SW480 (cell line): ENCODE measurements at regions not wholly inside any gene's neighbourhood (a gene's known extent, or its start where the extent isn't known, plus 50 kb on each side); places are given as distances from the start of the nearest gene placed in this dataset.
"Not testable (repeated sequence)": the region's sequence is repeated elsewhere in the genome, so short reads cannot be mapped to it uniquely, and the experiment has no call there.

ENCODE experiments used
- DNase-seq: peaks from one replicate; pipeline ENCODE4 v3.0.0-alpha.2; 2016; ENCODE audit warnings: low spot score

DNA sequence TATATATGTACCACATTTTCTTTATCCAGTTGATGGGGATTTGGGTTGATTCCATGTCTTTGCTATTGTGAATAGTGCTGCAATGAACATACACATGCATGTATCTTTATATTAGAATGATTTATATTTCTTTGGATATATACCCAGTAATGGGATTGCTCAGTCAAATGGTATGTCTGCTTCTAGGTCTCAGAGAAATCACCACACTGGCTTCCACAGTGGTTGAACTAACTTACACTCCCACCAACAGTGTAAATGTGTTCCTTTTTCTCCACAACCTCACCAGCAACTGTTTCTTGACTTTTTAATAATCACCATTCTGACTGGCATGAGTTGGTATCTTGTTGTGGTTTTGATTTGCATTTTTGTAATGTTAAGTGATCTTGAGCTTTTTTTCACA, 452.2 kb upstream of the FLRT2 start:
- DNase-seq, result not testable (repeated sequence)

DNA sequence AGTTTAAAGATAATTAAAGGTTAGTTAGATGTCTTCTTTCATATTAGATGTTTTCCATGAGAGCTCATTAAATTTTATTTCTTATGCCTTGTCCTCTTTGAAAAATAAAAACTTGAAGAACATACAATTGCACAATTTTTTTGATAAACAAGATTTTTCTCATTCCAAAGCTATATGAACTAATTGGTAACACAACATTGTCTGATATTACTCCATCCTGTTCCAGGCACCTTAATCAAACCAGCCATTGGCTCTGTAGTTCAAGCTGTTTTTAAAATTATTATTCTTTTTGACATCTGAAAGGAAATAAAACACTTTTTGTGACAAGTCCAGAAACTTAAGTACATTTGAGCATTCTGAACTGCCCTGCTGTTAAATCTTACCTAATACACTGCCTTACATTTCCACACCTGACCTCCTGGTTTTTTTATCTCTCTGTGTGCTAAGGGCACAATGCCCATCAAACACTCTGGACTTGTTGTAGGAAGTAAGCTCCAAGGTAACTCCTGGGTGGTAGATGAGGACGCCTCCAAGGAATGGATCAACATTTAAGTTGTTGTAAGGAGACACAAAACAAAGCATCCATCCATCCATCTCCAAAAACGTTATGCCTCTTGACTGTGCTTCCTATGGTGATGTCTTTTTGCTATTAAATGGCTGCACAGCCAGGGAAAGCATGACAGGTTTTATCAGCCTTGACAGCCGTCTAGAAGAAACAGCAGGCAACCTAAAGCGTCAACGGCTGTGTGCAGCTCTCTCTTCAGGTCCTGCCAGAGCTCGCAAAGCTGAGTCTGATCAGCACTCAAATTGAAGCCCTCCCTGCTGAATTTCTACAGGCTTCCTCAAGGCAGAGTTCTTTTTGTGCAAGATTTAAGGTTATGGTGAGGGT, 449.9 kb upstream of the FLRT2 start:
- no peak for DNase-seq

GRCh38 chr14:85084344-85084743, 445.6 kb upstream of the FLRT2 start:
- DNase-seq, result no peak

GRCh38 chr14:85085981-85086380, 444.0 kb upstream of the FLRT2 start:
- no peak for DNase-seq

- DNase-seq, result no peak
Measured at GRCh38 chr14:85087201-85087600, 442.7 kb upstream of the FLRT2 start.

DNA sequence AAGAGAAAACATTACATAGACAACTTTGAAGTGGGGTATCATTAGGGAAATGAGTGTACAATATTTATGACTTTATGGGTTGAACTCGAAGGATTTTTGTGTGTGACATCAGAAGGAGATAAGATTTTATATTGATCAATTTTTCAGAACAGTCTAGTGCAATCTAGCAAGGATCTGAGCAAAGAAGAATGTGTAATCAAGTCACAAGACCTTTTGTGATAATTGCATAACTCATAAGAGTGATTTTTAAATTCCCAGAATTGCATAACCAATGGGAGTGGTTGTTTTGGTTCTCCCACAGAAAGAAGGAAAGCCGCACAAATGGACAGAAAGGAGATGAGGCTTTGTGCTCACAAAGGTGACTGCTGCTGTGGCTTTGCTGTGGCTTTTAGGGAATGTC, 441.8 kb upstream of the FLRT2 start:
- DNase-seq, result no peak

GRCh38 chr14:85090681-85091080, 439.3 kb upstream of the FLRT2 start:
- no peak for DNase-seq

DNA sequence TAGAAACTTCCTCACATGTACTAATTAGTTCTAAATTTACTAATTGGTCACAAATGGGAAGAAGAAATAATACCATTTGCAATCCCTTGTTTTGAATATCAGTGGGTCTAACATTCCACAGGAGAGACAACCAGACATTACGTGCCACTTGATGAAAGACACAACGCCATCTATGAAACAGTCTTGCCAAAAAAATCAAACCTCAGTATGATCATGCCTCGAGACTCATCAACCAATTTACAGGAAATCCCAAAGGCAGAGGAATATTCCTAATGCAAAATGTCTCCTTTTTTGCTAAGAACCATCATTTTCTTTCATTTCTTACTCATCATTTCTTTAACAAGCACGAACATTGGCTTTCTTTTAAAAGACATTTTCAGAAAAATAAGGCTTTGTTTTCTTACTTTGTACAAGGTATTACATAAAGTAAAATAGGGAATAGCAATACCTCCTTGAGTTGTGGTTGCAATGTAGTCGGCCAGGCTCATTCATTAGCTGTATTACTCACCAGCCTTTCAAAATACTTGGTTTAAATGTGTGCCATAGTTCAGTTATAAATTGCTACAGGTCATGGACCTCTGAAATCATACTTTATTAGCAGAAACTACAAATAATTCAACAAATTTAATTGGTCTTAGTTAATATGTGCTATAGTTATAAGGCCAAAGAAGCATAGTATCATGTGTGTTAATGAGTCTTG, 436.2 kb upstream of the FLRT2 start:
- no peak for DNase-seq

GRCh38 chr14:85102591-85102990, 427.4 kb upstream of the FLRT2 start:
- DNase-seq, result no peak

DNA sequence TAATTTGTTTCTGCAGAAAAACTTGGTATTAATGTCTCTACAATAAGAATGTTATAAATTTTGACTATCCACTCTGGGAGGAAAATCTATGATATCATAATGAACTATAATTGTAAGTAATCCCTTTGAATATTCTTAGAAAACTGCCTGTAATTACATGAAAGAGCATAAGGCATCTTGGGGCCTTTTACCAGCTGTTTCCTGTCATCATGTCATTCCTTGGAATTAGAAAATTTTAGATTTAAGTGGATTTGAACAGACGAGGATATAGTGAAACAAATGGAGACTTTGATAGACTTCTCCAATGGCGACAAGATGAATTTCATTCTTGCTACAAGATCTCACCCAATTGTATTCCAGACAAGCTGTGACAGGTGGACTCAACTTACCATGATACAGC, 423.4 kb upstream of the FLRT2 start:
- DNase-seq, result no peak

DNA sequence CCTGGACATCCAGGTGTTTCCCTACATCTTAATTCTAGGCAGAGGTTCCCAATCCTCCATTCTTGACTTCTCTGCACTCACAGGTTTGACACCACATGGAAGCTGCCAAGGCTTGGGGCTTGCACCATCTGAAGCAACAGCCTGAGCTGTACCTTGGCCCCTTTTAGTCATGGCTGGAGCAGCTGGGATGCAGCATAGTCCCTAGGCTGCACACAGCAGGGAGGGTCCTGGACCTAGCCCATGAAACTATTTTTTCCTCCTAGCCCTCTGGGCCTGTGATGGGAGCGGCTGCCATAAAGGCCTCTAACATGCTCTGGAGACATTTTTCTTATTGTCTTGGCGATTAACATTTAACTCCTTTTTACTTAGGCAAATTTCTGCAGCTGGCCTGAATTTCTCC, 417.2 kb upstream of the FLRT2 start:
- no peak for DNase-seq

- no peak for DNase-seq
Measured at GRCh38 chr14:85115921-85116320, 414.0 kb upstream of the FLRT2 start.

DNA sequence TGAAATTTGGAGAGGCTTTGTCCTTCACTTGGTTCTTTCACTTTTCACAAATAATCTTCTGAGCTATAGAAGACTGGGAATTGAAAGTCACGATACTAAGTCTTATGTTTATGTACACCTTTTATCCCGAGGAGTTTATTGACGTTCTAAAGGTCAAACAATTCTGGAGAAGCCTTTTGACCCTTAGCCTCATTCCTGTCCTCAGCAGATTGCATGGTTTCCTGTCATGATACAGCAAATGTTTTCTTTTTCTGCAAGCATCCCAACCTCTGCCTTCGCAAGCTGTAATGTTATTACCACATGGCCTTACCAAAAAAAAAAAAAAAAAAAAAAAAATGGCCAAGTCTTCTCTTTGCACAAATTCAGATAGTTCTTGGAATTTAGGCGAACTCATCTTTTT, 411.7 kb upstream of the FLRT2 start:
- DNase-seq, result no peak

DNA sequence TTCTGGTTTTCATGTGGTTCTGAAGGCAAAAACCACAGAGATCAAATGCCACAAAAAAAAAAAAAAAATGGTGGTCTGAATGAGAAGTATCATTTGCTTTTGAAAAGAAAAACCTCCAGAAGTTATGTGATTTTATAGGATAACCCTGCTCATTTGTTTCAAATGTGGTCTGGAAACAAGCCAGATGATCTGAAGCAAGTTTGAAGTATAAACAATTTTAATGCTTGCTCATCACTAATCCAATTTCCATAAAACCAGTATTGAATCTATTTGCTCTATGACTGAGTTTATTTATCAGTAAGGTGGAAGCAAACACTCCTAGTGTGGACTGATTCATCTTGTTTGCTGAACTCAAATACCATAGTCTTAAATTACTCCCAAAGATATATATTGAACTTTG, 407.3 kb upstream of the FLRT2 start:
- no peak for DNase-seq

- no peak for DNase-seq
Measured at GRCh38 chr14:85123755-85124154, 406.2 kb upstream of the FLRT2 start.

- DNase-seq, result no peak
Measured at GRCh38 chr14:85124631-85125290, 405.2 kb upstream of the FLRT2 start.

DNA sequence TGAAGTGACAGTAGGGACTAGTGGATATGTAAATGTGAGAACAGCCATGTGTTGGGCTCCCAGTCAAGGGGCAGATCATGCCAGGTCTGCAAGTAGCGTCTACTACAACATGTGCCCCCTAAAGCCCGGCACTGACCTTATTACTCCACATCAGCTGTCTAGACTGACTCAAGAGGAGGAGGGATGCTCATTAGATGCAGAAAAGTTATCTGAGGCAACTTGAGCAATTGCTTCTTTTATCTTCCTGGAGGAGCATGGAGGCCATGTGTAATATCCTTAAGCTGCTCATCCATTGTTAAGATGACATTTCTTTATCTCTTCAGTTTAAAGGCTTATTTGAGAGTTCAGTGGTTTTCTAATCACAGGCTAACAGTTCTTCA, 404.7 kb upstream of the FLRT2 start:
- DNase-seq, result no peak

DNA sequence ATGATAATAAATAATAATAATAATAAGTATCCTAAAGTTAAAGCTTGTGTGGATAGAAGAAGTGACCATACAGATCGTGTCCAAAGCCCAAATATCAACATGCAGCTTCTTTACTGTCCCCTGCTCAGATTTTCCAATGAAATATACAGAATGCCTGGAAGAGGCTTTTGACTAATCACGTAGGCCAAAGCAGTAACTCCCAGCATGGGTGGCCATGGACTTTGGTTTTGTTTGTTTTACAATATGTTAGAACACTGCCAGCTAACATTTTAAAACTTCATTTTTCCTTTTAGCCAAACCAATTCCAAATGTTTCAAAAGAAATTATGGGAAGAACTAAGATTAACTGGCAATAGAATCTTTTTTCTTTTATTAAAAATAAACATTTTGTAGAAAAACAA, 400.0 kb upstream of the FLRT2 start:
- DNase-seq, result no peak

GRCh38 chr14:85131226-85131922, 398.6 kb upstream of the FLRT2 start:
- no peak for DNase-seq

DNA sequence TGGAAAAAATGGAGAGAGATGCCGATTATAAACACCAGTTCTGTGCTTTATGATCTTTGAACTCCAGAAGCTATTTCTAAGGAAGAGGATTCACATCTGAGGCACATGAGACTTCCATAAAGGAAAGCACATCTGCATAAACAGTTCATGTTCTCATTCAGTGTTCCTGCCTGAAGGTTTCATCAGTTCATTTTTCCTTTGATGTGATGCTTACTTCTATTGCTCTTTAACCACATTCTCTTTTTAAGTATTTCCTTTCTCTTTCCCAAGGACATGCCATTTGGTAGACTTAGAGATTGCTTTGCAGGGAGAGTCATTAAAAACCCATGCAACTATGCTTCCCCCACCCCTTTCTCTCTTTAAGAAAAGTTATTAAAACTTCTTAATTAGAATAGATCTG, 387.0 kb upstream of the FLRT2 start:
- no peak for DNase-seq

DNA sequence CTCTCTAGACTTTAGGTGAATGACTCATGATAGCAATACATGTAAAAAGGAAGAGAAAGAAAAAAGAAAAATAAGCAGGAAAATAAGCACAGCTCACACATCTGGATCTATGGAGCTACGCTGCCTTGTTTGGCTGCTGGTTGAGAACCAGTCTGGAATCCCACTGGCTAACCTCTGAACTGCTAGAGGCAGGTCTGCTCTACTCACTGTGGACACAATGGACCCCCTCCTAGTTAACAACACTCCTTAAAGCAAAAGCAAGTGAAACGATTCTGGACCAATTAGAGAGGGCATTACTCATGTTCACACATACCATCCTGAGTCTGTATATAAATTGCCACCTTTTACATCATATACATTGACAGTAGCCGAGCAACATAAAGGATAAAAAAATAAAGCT, 383.2 kb upstream of the FLRT2 start:
- no peak for DNase-seq

DNA sequence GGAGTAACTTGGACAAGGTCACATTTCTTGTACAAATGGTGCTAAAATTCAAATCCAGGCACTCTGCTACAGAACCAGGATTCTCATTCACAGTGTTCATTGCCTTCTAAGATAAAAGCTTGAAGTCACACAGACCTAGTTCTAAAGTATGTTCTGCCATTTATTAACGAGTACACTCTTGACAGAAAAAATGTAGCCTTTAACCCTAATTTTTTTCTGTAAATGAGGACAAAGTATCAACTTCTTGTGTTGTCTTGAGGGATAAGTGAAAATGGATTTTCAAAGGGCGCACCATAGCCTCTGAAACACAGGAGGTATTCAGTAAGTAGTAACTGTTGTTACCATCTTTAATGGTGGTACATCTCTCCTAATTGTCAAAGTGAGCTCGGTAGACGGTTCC, 379.8 kb upstream of the FLRT2 start:
- DNase-seq, result no peak

GRCh38 chr14:85154714-85155113, 375.2 kb upstream of the FLRT2 start:
- no peak for DNase-seq
